HT1080 (cell line): ENCODE measurements at regions not wholly inside any gene's neighbourhood (a gene's known extent, or its start where the extent isn't known, plus 50 kb on each side); places are given as distances from the start of the nearest gene placed in this dataset.
"Not testable (repeated sequence)": the region's sequence is repeated elsewhere in the genome, so short reads cannot be mapped to it uniquely, and the experiment has no call there.

ENCODE experiments used
- DNase-seq: peaks from one replicate; pipeline ENCODE4 v3.0.0-alpha.2; 2015; ENCODE audit warnings: low read depth

DNA sequence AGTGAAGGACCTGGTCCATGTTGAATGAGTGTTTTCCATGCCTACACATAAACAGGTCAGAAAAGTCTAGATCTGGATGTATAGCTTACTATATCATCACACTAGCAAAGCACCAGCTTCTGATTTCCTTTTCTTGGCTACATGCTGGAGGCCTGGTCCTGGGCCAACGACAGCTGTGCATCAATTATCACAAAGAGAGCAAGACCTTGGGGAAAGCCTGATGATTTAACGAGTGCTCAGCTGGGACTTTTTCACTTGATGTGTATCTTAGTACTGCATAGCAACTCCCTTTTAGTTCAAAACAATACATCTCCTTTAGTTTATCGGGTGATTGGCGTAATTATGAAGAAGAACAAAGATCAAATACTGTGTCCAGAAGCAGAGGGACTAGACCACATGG, 358.2 kb downstream of the KIF2B start:
- no peak for DNase-seq

DNA sequence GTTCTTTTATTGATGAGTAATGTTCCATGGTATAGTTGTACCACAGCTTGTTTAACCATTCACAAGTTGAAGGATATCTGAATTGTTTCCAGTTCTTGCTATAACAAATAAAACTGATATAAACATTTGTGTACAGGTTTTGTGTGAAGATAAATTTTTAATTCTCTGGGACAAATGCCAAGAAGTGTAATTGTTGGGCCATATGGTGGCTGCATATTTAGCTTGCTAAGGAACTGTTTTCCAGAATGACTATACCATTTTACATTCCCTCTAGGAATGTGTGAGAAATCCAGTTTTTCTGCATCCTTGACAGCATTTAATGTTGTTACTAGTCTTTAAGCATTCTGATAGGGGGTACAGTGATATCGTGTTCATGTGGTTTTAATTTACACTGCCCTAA, 368.5 kb downstream of the KIF2B start:
- no peak for DNase-seq

GRCh38 chr17:54194268-54194667, 371.5 kb downstream of the KIF2B start:
- no peak for DNase-seq

DNA sequence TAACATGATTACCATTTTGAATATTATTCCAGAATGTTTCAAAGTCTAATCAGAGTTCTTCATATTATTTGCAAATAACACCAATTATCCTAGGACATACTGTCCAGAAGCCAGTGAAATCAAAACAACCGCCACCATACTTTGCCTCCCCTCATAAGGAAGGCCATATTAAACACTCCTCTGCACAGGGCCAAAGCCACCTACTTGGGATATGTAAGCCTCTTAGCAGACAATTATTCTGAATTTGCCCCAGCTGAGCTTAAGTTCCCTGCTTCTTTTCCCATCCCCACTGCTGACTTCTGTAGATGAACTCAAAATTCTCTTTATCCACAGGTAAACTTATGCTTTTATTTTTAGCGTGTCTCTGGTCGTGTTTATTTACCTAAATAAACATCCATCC, 374.0 kb downstream of the KIF2B start:
- DNase-seq = no peak

- not testable (repeated sequence) for DNase-seq
Measured at GRCh38 chr17:54201380-54201779, 378.7 kb downstream of the KIF2B start.

DNA sequence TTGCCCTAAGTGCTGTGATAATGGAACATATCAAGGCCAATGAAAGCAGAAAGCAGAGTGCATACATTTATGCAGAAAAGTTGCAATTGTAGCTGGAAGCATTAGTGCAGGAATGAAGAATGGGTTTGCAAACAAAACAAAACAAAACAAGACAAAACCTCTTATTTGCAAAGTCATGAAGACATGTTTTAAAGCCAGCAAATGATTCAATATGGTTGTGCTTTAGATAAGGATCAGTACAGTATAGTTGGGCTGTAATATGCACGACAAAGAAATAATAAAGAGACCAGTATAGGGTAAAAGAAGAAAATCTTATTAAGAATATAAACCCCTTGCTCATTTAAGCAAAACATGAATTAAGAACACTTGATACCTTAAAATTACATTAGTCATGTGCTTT, 398.1 kb downstream of the KIF2B start:
- DNase-seq = no peak

DNA sequence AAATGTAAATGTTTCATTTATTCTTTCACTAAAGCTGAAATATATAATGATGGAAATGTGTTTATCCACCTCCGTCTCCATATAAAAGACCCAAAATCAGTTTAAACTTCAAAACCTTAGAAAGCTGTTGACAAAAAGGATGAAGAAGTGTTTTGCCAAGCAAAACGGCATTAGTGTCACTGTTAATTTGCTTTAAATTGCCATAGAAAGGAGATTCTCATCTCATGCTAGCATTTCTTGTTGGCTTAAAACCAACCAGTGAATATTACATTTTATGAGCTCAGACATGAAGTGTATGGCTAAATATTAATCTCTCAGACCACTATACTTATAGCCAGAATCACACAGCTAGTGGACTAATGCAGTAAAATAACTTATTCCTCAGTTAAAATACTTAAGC, 398.8 kb downstream of the KIF2B start:
- DNase-seq = no peak

- DNase-seq = no peak
Measured at GRCh38 chr17:54235571-54235970, 412.8 kb downstream of the KIF2B start.

DNA sequence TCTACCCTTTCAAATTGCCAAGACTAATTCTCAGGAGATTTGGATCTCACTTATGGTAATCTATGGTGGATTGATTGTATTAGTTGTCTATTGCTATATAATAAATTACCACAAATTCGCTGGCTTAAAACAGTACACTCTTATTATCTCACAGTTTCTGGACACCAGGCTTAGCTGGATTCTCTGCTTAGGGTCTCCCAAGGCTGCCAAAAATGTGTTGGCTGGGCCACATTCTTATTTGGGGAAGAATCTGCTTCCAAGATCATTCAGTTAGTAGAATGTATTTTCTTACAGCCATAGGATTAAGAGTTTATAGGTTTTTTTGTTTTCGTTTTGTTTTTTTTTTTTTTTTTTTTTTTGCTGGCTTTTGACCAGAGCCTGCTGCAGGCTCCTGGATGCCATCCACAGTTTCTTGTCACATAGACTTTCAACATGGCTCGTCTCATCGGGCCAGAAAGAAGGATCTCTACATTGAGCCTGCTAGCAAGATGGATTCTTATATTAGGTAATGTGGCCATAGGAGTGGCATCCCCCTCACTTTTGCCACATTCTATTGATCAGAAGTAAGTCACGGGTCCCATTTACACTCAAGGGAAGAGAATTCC, 415.3 kb downstream of the KIF2B start:
- DNase-seq = no peak

DNA sequence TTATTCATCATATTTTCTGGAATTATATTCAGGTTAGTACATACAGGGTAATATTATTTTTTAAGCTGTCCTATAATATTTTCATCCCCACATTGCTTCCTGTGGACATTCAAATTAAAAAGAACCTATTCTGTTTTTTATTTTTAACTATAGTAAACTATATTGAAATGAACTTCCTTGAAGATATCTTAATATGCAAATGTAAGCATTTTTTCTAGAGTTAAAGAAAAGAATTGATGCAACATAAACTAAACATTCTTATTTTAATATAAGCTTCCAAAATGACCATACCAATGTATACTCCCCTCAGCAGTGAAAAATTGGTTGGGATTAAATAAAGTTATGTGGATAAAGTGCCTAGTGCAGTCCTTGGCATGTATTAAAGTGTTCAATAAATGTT, 416.6 kb downstream of the KIF2B start:
- no peak for DNase-seq

DNA sequence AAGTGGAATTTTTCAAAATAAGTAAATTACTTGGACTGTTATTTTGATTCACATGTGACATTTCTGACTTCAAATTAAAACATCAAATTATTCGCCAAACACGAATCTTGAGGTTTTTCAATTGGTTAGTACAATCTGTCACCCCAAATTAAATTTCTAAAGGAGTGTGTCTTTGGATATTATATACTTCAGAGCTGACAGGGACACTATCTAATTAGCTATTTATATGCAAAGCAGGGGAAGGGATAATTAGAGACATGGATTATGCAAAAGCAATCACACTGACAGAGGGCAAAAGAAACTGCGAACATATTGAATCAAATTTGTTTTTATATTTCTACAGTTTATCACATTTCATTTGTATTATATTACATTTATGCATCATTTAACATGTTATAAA, 433.0 kb downstream of the KIF2B start:
- DNase-seq = no peak

DNA sequence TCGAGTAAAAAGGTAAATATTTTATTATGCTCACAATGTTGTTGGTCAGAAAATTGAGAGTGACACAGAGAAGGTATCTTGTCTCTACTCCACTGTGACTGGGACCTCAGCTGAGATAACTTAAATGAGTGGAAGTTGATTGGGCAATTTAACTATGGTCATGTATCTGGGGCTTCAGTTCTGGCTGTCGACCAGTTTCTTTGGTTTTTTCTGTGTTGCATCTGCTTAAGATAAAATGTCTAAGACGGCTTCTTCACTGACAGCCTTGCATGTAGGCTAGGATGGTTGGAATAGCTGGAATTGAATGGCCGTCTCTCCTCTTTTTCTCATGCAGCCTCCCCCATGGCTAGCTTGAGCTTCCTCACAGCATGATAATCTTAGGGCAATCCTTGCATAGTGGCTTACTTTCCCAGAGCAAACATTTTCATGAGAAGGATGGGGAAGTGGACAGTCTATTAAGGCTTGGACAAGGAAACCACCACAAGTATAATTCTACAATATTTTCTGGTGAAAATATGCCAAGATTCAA, 433.7 kb downstream of the KIF2B start:
- DNase-seq = no peak

DNA sequence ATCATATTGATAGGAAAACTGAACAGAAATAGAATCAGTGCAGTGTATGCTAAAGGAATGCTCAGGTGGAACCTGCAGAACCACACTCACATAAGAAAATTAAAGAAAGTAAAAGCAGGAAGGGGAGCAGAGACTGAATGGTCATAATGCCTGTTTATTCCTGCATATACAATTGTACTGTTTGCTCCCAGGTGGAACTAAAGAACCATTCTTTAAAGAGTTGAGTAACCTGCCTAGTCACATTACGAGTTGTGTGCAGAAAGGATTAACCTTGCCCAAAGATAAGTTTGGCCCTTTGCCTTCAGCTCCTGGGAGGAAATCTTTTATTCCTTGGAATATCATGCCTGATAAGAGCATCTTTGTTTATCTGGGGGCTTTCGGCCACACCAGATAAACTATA, 434.7 kb downstream of the KIF2B start:
- no peak for DNase-seq

DNA sequence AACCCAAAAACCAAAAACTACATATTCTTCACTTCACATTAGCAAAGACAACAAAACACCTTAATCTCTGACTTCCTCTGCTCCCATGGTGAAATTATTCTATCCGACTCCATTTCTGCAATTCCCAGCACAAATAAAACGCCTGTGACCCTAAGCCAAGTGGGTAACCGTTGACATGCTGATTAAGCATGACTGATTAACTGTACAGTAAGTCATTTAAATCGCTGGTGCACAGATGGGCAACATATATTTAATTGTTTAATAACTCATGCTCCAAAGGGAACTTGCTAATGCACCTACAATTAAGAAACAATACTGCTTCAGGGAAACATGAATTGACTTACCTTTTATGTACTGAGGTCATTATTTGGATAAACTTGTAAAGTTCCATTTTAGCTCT, 436.7 kb downstream of the KIF2B start:
- DNase-seq = no peak

DNA sequence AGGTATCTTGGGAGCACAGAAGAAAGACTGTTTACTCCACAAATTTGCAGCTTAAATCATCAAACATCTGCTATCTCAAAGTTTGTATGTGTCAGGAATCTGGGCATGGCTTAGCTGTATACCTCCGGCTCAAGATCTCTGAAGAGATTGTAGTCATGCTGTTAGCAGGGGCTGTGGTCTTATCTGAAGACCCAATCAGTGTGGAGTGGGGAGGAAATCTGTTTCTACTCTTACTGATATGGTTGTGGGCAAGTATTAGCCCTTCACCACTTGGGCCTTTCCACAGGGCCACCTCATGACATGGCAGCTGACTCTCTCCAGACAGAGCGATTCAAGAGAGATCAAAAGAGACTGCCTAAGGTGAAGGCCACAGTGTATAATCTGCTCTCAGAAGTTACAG, 438.7 kb downstream of the KIF2B start:
- DNase-seq = no peak

GRCh38 chr17:54269881-54270280, 447.2 kb downstream of the KIF2B start:
- DNase-seq = peak; percentile 12

- DNase-seq = peak; percentile 75
Measured at GRCh38 chr17:54270499-54270898, 447.8 kb downstream of the KIF2B start.

GRCh38 chr17:54277868-54278267, 455.1 kb downstream of the KIF2B start:
- no peak for DNase-seq

- DNase-seq = peak; percentile 56
Measured at GRCh38 chr17:54280741-54281140, 458.0 kb downstream of the KIF2B start.

DNA sequence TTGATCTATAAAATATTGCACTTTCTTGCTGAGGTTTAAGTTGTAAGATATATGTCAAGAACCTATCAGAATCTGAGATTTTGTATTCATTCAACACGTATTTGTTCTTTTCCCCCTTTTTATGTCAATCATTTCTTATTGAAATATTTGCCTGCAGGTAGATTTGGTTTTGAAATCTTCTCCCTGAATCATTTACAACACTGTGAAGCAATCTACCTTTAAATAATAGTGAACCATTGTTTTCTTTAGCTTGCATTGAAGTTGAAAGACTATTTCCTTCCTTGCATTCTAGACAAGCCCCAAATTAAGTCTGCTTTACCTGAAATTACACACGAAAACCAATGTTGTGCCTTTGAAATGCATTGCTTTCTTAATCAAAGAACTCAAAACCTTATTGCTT, 460.2 kb downstream of the KIF2B start:
- no peak for DNase-seq

DNA sequence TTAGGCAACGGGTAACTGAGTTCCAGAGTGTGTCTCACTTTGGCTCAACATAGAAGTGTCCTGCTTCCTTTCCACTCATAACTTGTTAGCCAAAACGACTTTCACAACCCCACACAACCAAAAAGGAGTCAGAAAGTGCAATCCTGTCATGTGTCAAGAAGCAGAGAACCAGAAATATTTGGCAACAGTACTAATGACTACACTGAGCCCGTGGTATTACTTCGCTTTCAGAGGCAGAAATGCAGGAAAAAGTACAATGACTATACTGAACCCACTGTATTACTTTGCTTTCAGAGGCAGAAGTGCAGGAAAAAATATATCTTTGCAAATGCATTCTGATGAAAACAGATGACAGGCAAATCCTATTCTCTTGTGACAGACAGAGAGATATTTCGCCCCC, 484.6 kb downstream of the KIF2B start:
- DNase-seq = peak; percentile 46

DNA sequence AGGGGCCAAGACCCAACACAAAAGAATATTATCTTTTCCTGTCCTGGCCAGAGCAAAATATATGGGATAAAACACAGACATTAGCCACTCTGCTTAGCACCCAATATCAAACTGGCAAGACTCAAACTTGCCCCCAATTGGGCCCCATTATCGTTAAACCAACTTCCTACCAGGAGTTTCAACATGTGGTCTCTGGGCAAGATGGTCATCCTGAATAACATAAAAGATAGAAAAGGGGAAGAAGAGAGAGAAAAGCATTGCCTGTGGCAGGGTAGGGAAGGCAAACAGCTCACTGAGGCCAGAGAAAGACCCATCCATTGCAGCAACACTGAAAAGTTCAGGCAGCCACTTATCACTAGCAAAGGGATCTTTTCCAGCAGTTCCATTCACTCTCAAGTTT, 502.1 kb downstream of the KIF2B start:
- DNase-seq = no peak

GRCh38 chr17:54339731-54340130, 517.0 kb downstream of the KIF2B start:
- no peak for DNase-seq

- DNase-seq = no peak
Measured at GRCh38 chr17:54347495-54347894, 524.8 kb downstream of the KIF2B start.
